ENCODE measurements at regions not wholly inside any gene's neighbourhood (a gene's known extent, or its start where the extent isn't known, plus 50 kb on each side); places are given as distances from the start of the nearest gene placed in this dataset.

GRCh38 chr12:114764510-114764909, 80.5 kb upstream of the TBX3 start:
- TF ChIP-seq CTCF (IDR thresholded peaks at IDR 0.05 in 2 of 3, conservative IDR thresholded peaks at IDR 0.05 in 1 of 3; ENCODE audit: borderline replicate concordance in 1 of 3, insufficient read depth in 1 of 3, low read depth in 2 of 3, low read length in 2 of 3) = no peak
- TF ChIP-seq FOSL1 (IDR thresholded peaks at IDR 0.05; ENCODE audit: low read depth) = no peak
- no peak for TF ChIP-seq MAX (IDR thresholded peaks at IDR 0.05)
- TF ChIP-seq EGR1 (IDR thresholded peaks at IDR 0.05; ENCODE audit: low read depth) = no peak
- no peak for TF ChIP-seq CEBPB (IDR thresholded peaks at IDR 0.05; ENCODE audit: low read depth)
- no peak for TF ChIP-seq RAD21 (IDR thresholded peaks at IDR 0.05; ENCODE audit: low read depth)
- no peak for TF ChIP-seq ELF1 (IDR thresholded peaks at IDR 0.05; ENCODE audit: borderline replicate concordance, low read depth)
- TF ChIP-seq SP1 (IDR thresholded peaks at IDR 0.05; ENCODE audit: low read depth) = no peak
- no peak for TF ChIP-seq ZNF274 (IDR thresholded peaks at IDR 0.05; ENCODE audit: low read depth, low read length)
- no peak for TF ChIP-seq SIN3A (IDR thresholded peaks at IDR 0.05; ENCODE audit: low read depth)
- TF ChIP-seq EZH2 (IDR thresholded peaks at IDR 0.05) = no peak
- TF ChIP-seq TCF7L2 (IDR thresholded peaks at IDR 0.05; ENCODE audit: borderline replicate concordance, extremely low read depth, insufficient read depth, insufficient read length) = no peak
- TF ChIP-seq REST (IDR thresholded peaks at IDR 0.05; ENCODE audit: low read depth) = no peak

More at GRCh38 chr12:114764510-114764909, 80.5 kb upstream of the TBX3 start:
- Histone ChIP-seq H4K20me1 (ENCODE audit: insufficient read depth) (no peaks in the 10 kb centered on the region), H3K9ac (ENCODE audit: low read length) (no peak overlapping the region), H3K79me2 (ENCODE audit: insufficient read depth, low read length) (no peaks in the 10 kb centered on the region), H3K4me3 (replicated peaks in 1 of 2; ENCODE audit: low read depth in 1 of 2, low read length in 2 of 2) (no peak overlapping the region), H3K27ac (ENCODE audit: low read depth, low read length) (no peak overlapping the region), H3K4me1 (ENCODE audit: control insufficient read depth in 1 of 2, insufficient read depth in 2 of 2, low read length in 2 of 2) (no peaks in the 10 kb centered on the region; a peak in 1 of 4 replicates), H3K9me3 (ENCODE audit: control insufficient read depth in 1 of 2, insufficient read depth in 1 of 2, low read depth in 1 of 2, low read length in 2 of 2) (no peaks in the 10 kb centered on the region), H3K9me2 (ENCODE audit: insufficient read depth) (no peaks in the 10 kb centered on the region), H3K36me3 (ENCODE audit: control insufficient read depth in 1 of 2, insufficient read depth in 2 of 2, low read length in 2 of 2) (no peaks in the 10 kb centered on the region), H2AFZ (ENCODE audit: low read depth, low read length, poor library complexity, severe bottlenecking) (no peak overlapping the region), H3K4me2 (ENCODE audit: low read length) (no peak overlapping the region), H3K27me3 (ENCODE audit: insufficient read depth, low read length) (no peaks in the 10 kb centered on the region)
- no TSS peak for BruUV-seq (replicated peaks)
- ChIA-PET CTCF (no interaction called here), POLR2A (no interaction called here), RAD21 (ENCODE audit: low non-redundant PET in 1 of 2, low total read pairs in 2 of 2, uncharacterized antibody in 2 of 2, unreplicated experiment in 2 of 2) (no interaction called here)
- ATAC-seq = no peak
- intact Hi-C loops (cut with micrococcal nuclease) = no loop called here
- DNase-seq (ENCODE audit: low read depth, low spot score) = no peak

All from HCT116 (cell line).